Tibial artery (tissue), 4 donors: ENCODE measurements at regions not wholly inside any gene's neighbourhood (a gene's known extent, or its start where the extent isn't known, plus 50 kb on each side); places are given as distances from the start of the nearest gene placed in this dataset.

Experiments used
- DNase-seq, 2 donors: peaks; one replicate each; pipeline ENCODE4 v3.0.0-alpha.2; 2019
- H3K27ac ChIP-seq, 2 donors: fragments of 200-600 bp; sonication (generic) in 1 of 2; 1 replicate in 1 of 2; 2 replicates in 1 of 2; pipeline ENCODE4 v1.5.1; 2018 to 2019; ENCODE audit warnings: mild to moderate bottlenecking in 1 of 2
- H3K27me3 ChIP-seq, 2 donors: fragments of 200-600 bp; sonication (generic) in 1 of 2; one replicate each; pipeline versions ENCODE4 v1.5.1 to v1.6.0; 2016 to 2019
- H3K36me3 ChIP-seq, 3 donors: fragments of 200-600 bp; sonication (generic) in 2 of 3; one replicate each; pipeline ENCODE4 v1.5.1; 2016 to 2019; ENCODE audit warnings: mild to moderate bottlenecking in 2 of 3
- H3K4me1 ChIP-seq, 4 donors: fragments of 200-600 bp; sonication (generic) in 2 of 4; 1 replicate in 3 of 4; 2 replicates in 1 of 4; pipeline ENCODE4 v1.5.1; 2016 to 2019
- H3K4me3 ChIP-seq, 2 donors: fragments of 200-600 bp; sonication (generic) in 1 of 2; 1 replicate in 1 of 2; 2 replicates in 1 of 2; pipeline ENCODE4 v1.5.1; 2018 to 2019; ENCODE audit warnings: mild to moderate bottlenecking in 2 of 2
- H3K9me3 ChIP-seq, 3 donors: fragments of 200-600 bp; sonication (generic) in 1 of 3; one replicate each; pipeline ENCODE4 v1.5.1; 2016 to 2019
- CTCF ChIP-seq, 2 experiments: fragments of 200-600 bp in 1 of 2; fragments of 450-650 bp in 1 of 2; IDR thresholded peaks; one replicate each; pipeline ENCODE4 v1.5.1; 2017 to 2019; ENCODE audit warnings: antibody characterized with exemption in 2 of 2, mild to moderate bottlenecking in 1 of 2, moderate library complexity in 1 of 2
- intact Hi-C: fragments of 100-400 bp; cut with DNase I; formaldehyde crosslinking; loops from one replicate; pipeline ENCODE4 v1.15.0; 2023; ENCODE audit warnings: low total_unique reads

GRCh38 chr3:110492876-110493275, 578.7 kb upstream of the NECTIN3 start:
- no peaks in the 10 kb centered on the region for H3K4me1 ChIP-seq

GRCh38 chr3:110493438-110494092, 578.1 kb upstream of the NECTIN3 start:
- H3K4me3 ChIP-seq = no peak overlapping the region
- no peak for TF ChIP-seq CTCF (IDR thresholded peaks at IDR 0.05)
- H3K27me3 ChIP-seq = no peaks in the 10 kb centered on the region
- H3K36me3 ChIP-seq = no peaks in the 10 kb centered on the region
- H3K27ac ChIP-seq = no peak overlapping the region
- no peaks in the 10 kb centered on the region for H3K4me1 ChIP-seq
- intact Hi-C loops = no loop called here
- peaks cover 0 to 1% (median 0%) of the 10 kb centered on the region in 3 donors for H3K9me3 ChIP-seq
- no peak for DNase-seq

More at GRCh38 chr3:110492876-110493275, 578.7 kb upstream of the NECTIN3 start:
- no peaks in the 10 kb centered on the region for H3K36me3 ChIP-seq
- H3K27ac ChIP-seq = no peak overlapping the region
- H3K4me3 ChIP-seq = no peak overlapping the region
- TF ChIP-seq CTCF (IDR thresholded peaks at IDR 0.05) = no peak
- intact Hi-C loops = no loop called here
- no peak for DNase-seq
- no peaks in the 10 kb centered on the region for H3K27me3 ChIP-seq
- peaks cover 0 to 8% (median 3%) of the 10 kb centered on the region in 3 donors for H3K9me3 ChIP-seq

- H3K4me1 ChIP-seq = no peaks in the 10 kb centered on the region
- no peaks in the 10 kb centered on the region for H3K9me3 ChIP-seq
- intact Hi-C loops = no loop called here
- no peaks in the 10 kb centered on the region for H3K27me3 ChIP-seq
- H3K27ac ChIP-seq = no peak overlapping the region
- no peak for TF ChIP-seq CTCF (IDR thresholded peaks at IDR 0.05)
- H3K4me3 ChIP-seq = no peak overlapping the region
- DNase-seq = no peak
- H3K36me3 ChIP-seq = no peaks in the 10 kb centered on the region
These were observed 577.5 kb upstream of the NECTIN3 start for GRCh38 chr3:110494093-110494490.

- Histone ChIP-seq H3K27ac (no peak overlapping the region), H3K4me3 (no peak overlapping the region), H3K4me1 (no peaks in the 10 kb centered on the region), H3K9me3 (no peaks in the 10 kb centered on the region), H3K27me3 (no peaks in the 10 kb centered on the region), H3K36me3 (no peaks in the 10 kb centered on the region)
- no peak for TF ChIP-seq CTCF (IDR thresholded peaks at IDR 0.05)
- no peak for DNase-seq
- intact Hi-C loops = no loop called here
These were observed 576.9 kb upstream of the NECTIN3 start for GRCh38 chr3:110494728-110495127.

GRCh38 chr3:110495201-110495927, 576.3 kb upstream of the NECTIN3 start:
- H3K27ac ChIP-seq = no peak overlapping the region

More at GRCh38 chr3:110495201-110495927, 576.3 kb upstream of the NECTIN3 start:
- no peak for DNase-seq
- intact Hi-C loops = no loop called here
- Histone ChIP-seq H3K4me1 (no peaks in the 10 kb centered on the region), H3K9me3 (no peaks in the 10 kb centered on the region), H3K4me3 (no peak overlapping the region), H3K27me3 (no peaks in the 10 kb centered on the region), H3K36me3 (no peaks in the 10 kb centered on the region)
- no peak for TF ChIP-seq CTCF (IDR thresholded peaks at IDR 0.05)
